Keratinocyte (primary cell): ENCODE measurements at regions not wholly inside any gene's neighbourhood (a gene's known extent, or its start where the extent isn't known, plus 50 kb on each side); places are given as distances from the start of the nearest gene placed in this dataset.

Experiments
- CTCF ChIP-seq, 3 experiments: IDR thresholded peaks in 1 of 3; conservative IDR thresholded peaks in 1 of 3; optimal IDR thresholded peaks in 1 of 3; 2 replicates in 2 of 3; 3 replicates in 1 of 3; pipeline versions ENCODE3 to v1.5.1; 2011; ENCODE audit warnings: low read length in 3 of 3, mild to moderate bottlenecking in 3 of 3, moderate library complexity in 2 of 3, control low read depth in 1 of 3, inconsistent platforms in 1 of 3; ENCODE audit not compliant: insufficient read depth in 2 of 3; ENCODE audit errors: extremely low read depth in 1 of 3
- EZH2 ChIP-seq: IDR thresholded peaks from one replicate; pipeline ENCODE4 v1.6.1; 2012; ENCODE audit warnings: inconsistent platforms, mild to moderate bottlenecking, low read length, moderate library complexity

GRCh38 chr3:178393824-178394223 lies 142.4 kb upstream of the KCNMB2 start:
- TF ChIP-seq CTCF (optimal IDR thresholded peaks at IDR 0.05 in 1 of 3, IDR thresholded peaks at IDR 0.05 in 1 of 3, conservative IDR thresholded peaks at IDR 0.05 in 1 of 3; ENCODE audit: extremely low read depth in 1 of 3, insufficient read depth in 2 of 3, low read length in 3 of 3) = no peak
- TF ChIP-seq EZH2 = no peak
